ENCODE measurements at regions not wholly inside any gene's neighbourhood (a gene's known extent, or its start where the extent isn't known, plus 50 kb on each side); places are given as distances from the start of the nearest gene placed in this dataset.

DNA sequence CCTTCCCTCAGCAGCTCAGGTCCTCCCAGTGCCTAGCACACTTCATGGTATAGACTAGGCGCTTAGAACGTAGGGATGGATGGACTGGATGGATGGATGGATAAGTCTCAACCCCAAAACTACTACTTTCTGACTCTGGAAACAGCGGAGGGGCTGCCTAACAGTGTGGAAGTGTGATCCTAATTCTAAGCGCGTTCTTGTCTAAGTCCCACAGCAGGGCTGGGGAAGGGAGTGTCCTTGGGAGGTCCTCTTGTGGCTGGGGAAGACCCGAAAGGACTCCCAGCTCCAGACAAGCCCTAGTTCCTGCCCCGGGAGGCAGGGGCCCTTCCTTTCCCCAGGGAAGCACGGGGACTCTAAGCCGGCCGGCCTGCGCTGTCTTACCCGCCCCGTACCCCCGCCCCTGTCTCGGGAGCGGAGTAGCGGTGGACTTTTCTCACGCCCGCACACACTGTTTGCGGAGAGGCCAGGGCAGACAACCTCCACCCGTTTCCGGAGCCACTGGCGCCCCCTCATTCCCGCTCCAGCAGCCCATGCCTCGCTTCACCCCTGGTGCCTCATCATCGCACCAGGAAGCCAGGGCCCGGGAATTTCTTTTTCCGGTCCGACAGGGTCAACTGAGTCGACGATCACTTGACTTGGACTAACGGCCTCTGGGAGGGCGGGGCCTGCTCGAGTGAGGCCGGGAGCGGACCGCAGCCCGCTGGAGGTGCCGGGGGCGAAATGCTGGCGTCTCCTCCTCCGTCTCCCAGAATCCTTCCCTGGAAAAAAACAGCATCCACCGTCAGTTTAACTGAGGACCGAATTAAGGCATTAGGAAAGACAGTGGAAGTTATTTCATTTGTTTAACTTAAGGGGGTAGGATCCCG is 133.3 kb downstream of the TBC1D2B start:
- Histone ChIP-seq H3K18ac (ENCODE audit: extremely low read depth, low read length) (peak overlapping the region; percentile 25), H2AK5ac (ENCODE audit: low read depth, low read length) (0 out of 2 replicates have a peak overlapping the region, but pooled peaks have one; percentile 9), H3K23ac (ENCODE audit: insufficient read length) (no peak overlapping the region), H4K20me1 (replicated peaks in 1 of 2; ENCODE audit: control insufficient read depth in 1 of 2, insufficient read depth in 2 of 2, low read length in 2 of 2) (no peaks in the 10 kb centered on the region), H3K9ac (replicated peaks in 1 of 4; ENCODE audit: extremely low read depth in 1 of 4, low read depth in 3 of 4, low read length in 3 of 4) (no peak overlapping the region), H3K9me3 (ENCODE audit: insufficient read depth in 2 of 2, low read depth in 1 of 2, low read length in 1 of 2) (no peaks in the 10 kb centered on the region), H2BK120ac (replicated peaks; ENCODE audit: low read depth, low read length) (no peak overlapping the region), H3K4ac (replicated peaks; ENCODE audit: insufficient read length, low read depth, low read length) (no peak overlapping the region), H3K79me2 (ENCODE audit: control insufficient read depth in 1 of 2, insufficient read depth in 2 of 2, low read length in 2 of 2) (no peaks in the 10 kb centered on the region), H2BK15ac (ENCODE audit: low read length) (no peak overlapping the region), H3K79me1 (ENCODE audit: low read depth, low read length) (no peaks in the 10 kb centered on the region), H2BK5ac (ENCODE audit: low read depth, low read length) (peak overlapping the region; percentile 80; the same call in 1 of the 2 replicates), H3K56ac (replicated peaks; ENCODE audit: insufficient read length, low read depth, low read length) (no peak overlapping the region), H2BK20ac (ENCODE audit: low read length) (peak overlapping the region; percentile 3; the same call in 1 of the 2 replicates), H3K14ac (ENCODE audit: insufficient read length) (no peak overlapping the region), H4K91ac (replicated peaks; ENCODE audit: insufficient read length, low read length) (no peak overlapping the region), H3K23me2 (ENCODE audit: low read depth, low read length) (peaks cover 4% of the 10 kb centered on the region; the same call in 1 of the 2 replicates), H3K4me2 (ENCODE audit: insufficient read depth in 1 of 2, low read depth in 2 of 2, low read length in 2 of 2) (peak overlapping the region; percentile 66 to 88), H2AFZ (ENCODE audit: low read length) (no peak overlapping the region), H4K8ac (ENCODE audit: extremely low read depth, insufficient read depth, low read length) (peak overlapping the region; percentile 28; the same call in 1 of the 2 replicates), H3K27me3 (replicated peaks in 1 of 4; ENCODE audit: control insufficient read depth in 3 of 4, extremely low read depth in 1 of 4, insufficient read depth in 3 of 4, low read length in 3 of 4) (peaks cover 0 to 5% (median 0%) of the 10 kb centered on the region in 4 experiments; a peak in 2 of 7 replicates), H3K36me3 (ENCODE audit: control insufficient read depth in 2 of 4, insufficient read depth in 4 of 4, low read length in 3 of 4) (no peaks in the 10 kb centered on the region), H2BK12ac (ENCODE audit: low read depth, low read length) (peak overlapping the region; percentile 53; the same call in 1 of the 2 replicates), H3K4me1 (replicated peaks in 1 of 4; ENCODE audit: control insufficient read depth in 3 of 4, insufficient read depth in 4 of 4, low read length in 3 of 4) (peaks cover 2 to 5% (median 3%) of the 10 kb centered on the region in 4 experiments; a peak in 4 of 7 replicates), H3K4me3 (ENCODE audit: extremely low read depth in 1 of 4, insufficient read depth in 2 of 4, low read depth in 3 of 4, low read length in 4 of 4) (peak overlapping the region; percentile 36 to 58 (median 46)), H4K5ac (ENCODE audit: insufficient read length, low read depth, low read length) (peak overlapping the region; percentile 42), H3K27ac (ENCODE audit: low read depth, low read length) (no peak overlapping the region)
- ChIA-PET POLR2A (ENCODE audit: partially characterized antibody) (interaction anchor here (1.3 kb wide), 1 partner anchor 21 kb away, joined by 3 read pairs; no protein-coding TSS in a partner anchor), CTCF (ENCODE audit: partially characterized antibody) (interaction anchor here (0.9 to 1.9 kb wide), 4 partner anchors 15 to 42 kb away, joined by 3 to 7 read pairs (median 6); no protein-coding TSS in a partner anchor)
- no peak for FAIRE-seq
- DNase-seq (ENCODE audit: low read depth in 1 of 2, low spot score in 2 of 2): peak; percentile 27 to 81
- 14% methylated on average over 33 of the region's 45 CpGs; no CpG with 5 or more reads in 1 of the 2 experiments for WGBS, 2 experiments (ENCODE audit: extremely low coverage in 1 of 2, insufficient coverage in 1 of 2, insufficient read length in 1 of 2, insufficient replicate concordance in 2 of 2, low coverage in 1 of 2, low lambda C conversion rate in 2 of 2, missing lambda C conversion rate in 1 of 2)
- 0 out of 2 replicates have a peak, but pooled peaks have one; percentile 32 for TF ChIP-seq MAX (IDR thresholded peaks at IDR 0.05)
- TF ChIP-seq KDM4A (IDR thresholded peaks at IDR 0.05; ENCODE audit: low read depth, low read length, severe bottlenecking): peak; percentile 47
- peak; percentile 38; the same call in 1 of the 2 replicates for TF ChIP-seq PHF8 (conservative IDR thresholded peaks at IDR 0.05; ENCODE audit: low read depth, low read length)
- no peak for TF ChIP-seq SIRT6 (IDR thresholded peaks at IDR 0.05; ENCODE audit: low read length)
- TF ChIP-seq RAD21 (IDR thresholded peaks at IDR 0.05 in 1 of 2, conservative IDR thresholded peaks at IDR 0.05 in 1 of 2; ENCODE audit: low read depth in 2 of 2, low read length in 2 of 2): no peak
- TF ChIP-seq GTF2F1 (IDR thresholded peaks at IDR 0.05; ENCODE audit: borderline replicate concordance, low read depth, low read length): no peak
- TF ChIP-seq, protein P1, sequence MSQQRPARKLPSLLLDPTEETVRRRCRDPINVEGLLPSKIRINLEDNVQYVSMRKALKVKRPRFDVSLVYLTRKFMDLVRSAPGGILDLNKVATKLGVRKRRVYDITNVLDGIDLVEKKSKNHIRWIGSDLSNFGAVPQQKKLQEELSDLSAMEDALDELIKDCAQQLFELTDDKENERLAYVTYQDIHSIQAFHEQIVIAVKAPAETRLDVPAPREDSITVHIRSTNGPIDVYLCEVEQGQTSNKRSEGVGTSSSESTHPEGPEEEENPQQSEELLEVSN (IDR thresholded peaks at IDR 0.05): 0 out of 2 replicates have a peak, but pooled peaks have one; percentile 28
- TF ChIP-seq CBX8 (IDR thresholded peaks at IDR 0.05; ENCODE audit: borderline replicate concordance, low read depth, low read length): no peak

Data from H1 (cell line).